K562 (cell line): ENCODE measurements at regions not wholly inside any gene's neighbourhood (a gene's known extent, or its start where the extent isn't known, plus 50 kb on each side); places are given as distances from the start of the nearest gene placed in this dataset.
A peak's percentile ranks its signal among the peaks of the same experiment; 100 is the strongest.

ENCODE experiments used
- CAMTA2 ChIP-seq: fragments of 250-450 bp; sonication (Bioruptor Pico); conservative IDR thresholded peaks from 2 replicates; pipeline ENCODE4 v1.5.1; 2022
- MGA ChIP-seq: fragments of 450-650 bp; IDR thresholded peaks from 2 replicates; pipeline ENCODE4 v1.6.1; 2016; ENCODE audit warnings: mild to moderate bottlenecking, moderate library complexity
- RREB1 ChIP-seq: fragments of 250-450 bp; sonication (Bioruptor Pico); IDR thresholded peaks from 2 replicates; pipeline ENCODE4 v1.4.0; 2020
- SMARCB1 ChIP-seq: IDR thresholded peaks from 2 replicates; pipeline ENCODE4 v1.6.1; 2011; ENCODE audit warnings: improper control_type of control experiment, low read depth; ENCODE audit not compliant: insufficient read length
- ZNF282 ChIP-seq: sonication (generic); formaldehyde crosslinking; IDR thresholded peaks from 2 replicates; pipeline ENCODE4 v1.8.1; 2023; ENCODE audit warnings: missing genetic modification reagents
- ZNF436 ChIP-seq: fragments of 250-450, 450-650 bp; sonication (Bioruptor Pico); formaldehyde crosslinking; IDR thresholded peaks from 2 replicates; pipeline ENCODE4 v1.7.0; 2020; ENCODE audit warnings: mild to moderate bottlenecking
- TF ChIP-seq, protein P1 (sequence below): sonication (generic); formaldehyde crosslinking; IDR thresholded peaks from 2 replicates; pipeline ENCODE4 v1.8.0; 2023; ENCODE audit warnings: mild to moderate bottlenecking, missing genetic modification reagents

DNA sequence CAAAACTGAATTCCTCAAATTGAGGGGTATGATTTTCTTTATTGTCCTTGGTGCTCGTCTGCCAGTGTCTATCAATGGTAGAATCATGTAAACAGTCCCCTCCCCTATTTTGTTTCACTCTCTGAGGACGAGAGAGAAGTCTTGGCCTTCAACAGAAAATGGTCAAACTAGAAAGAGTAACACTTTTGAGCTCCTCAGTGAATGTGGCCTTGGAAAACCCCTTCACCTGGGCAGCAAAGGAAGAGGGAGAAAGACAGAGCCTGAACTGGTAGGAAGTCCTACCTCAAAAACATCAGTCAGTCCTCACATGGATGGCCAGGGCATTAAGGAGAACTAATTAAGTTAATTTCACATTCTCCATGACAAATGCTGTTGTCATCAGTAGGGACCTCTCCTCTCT is 86.1 kb upstream of the TOP3B start (continued):
- TF ChIP-seq MGA (no peak), RREB1 (CRISPR knock-in tag) (no peak), ZNF436 (CRISPR knock-in tag) (no peak), ZNF282 (CRISPR knock-in tag) (peak; percentile 59; the same call in 1 of the 2 replicates), CAMTA2 (CRISPR knock-in tag) (no peak), SMARCB1 (no peak)
- TF ChIP-seq, protein P1, sequence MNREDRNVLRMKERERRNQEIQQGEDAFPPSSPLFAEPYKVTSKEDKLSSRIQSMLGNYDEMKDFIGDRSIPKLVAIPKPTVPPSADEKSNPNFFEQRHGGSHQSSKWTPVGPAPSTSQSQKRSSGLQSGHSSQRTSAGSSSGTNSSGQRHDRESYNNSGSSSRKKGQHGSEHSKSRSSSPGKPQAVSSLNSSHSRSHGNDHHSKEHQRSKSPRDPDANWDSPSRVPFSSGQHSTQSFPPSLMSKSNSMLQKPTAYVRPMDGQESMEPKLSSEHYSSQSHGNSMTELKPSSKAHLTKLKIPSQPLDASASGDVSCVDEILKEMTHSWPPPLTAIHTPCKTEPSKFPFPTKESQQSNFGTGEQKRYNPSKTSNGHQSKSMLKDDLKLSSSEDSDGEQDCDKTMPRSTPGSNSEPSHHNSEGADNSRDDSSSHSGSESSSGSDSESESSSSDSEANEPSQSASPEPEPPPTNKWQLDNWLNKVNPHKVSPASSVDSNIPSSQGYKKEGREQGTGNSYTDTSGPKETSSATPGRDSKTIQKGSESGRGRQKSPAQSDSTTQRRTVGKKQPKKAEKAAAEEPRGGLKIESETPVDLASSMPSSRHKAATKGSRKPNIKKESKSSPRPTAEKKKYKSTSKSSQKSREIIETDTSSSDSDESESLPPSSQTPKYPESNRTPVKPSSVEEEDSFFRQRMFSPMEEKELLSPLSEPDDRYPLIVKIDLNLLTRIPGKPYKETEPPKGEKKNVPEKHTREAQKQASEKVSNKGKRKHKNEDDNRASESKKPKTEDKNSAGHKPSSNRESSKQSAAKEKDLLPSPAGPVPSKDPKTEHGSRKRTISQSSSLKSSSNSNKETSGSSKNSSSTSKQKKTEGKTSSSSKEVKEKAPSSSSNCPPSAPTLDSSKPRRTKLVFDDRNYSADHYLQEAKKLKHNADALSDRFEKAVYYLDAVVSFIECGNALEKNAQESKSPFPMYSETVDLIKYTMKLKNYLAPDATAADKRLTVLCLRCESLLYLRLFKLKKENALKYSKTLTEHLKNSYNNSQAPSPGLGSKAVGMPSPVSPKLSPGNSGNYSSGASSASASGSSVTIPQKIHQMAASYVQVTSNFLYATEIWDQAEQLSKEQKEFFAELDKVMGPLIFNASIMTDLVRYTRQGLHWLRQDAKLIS (CRISPR knock-in tag): no peak
